ENCODE measurements at regions not wholly inside any gene's neighbourhood (a gene's known extent, or its start where the extent isn't known, plus 50 kb on each side); places are given as distances from the start of the nearest gene placed in this dataset.

DNA sequence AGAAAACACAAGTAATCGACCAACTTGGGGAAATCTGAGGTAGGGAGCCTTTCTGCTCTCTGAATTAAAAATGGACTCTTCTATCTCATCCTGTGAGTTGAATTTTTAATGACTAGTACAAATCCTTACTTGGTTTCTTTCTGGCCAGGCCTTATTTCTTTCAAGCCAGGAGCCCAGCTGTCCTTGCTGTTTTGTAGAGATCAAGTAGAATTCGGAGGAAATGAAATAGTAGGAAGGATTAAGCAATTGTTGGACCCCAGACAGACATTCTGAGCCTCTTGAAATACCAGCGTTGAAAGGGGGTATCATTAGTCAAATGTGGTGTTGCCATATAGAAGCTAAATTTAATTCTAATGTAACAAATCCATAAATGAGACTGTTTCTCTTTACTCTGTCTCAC is 53.7 kb upstream of the SMIM15 start:
- no peak overlapping the region for H4K8ac ChIP-seq (ENCODE audit: low read depth, low read length)
- H3K23ac ChIP-seq (ENCODE audit: low read length): no peak overlapping the region
- H3K36me3 ChIP-seq (ENCODE audit: control insufficient read depth, insufficient read depth, low read length): no peaks in the 10 kb centered on the region
- H4K5ac ChIP-seq (ENCODE audit: low read length): no peak overlapping the region
- H3K4me1 ChIP-seq (ENCODE audit: control insufficient read depth, low read depth, low read length): no peaks in the 10 kb centered on the region
- no peak overlapping the region for H2BK15ac ChIP-seq (replicated peaks; ENCODE audit: low read depth)
- H3K79me1 ChIP-seq (ENCODE audit: low read length): no peaks in the 10 kb centered on the region
- no peaks in the 10 kb centered on the region for H3K27me3 ChIP-seq (ENCODE audit: insufficient read depth, low read length, poor library complexity)
- DNase-seq: no peak
- no peak overlapping the region for H3K27ac ChIP-seq (ENCODE audit: low read depth, low read length)
- no peaks in the 10 kb centered on the region for H3K79me2 ChIP-seq (ENCODE audit: control insufficient read depth, insufficient read depth, low read length)
- no peak overlapping the region for H3K4me3 ChIP-seq (ENCODE audit: low read length)
- H3K18ac ChIP-seq (ENCODE audit: low read length): no peak overlapping the region
- H2BK120ac ChIP-seq (ENCODE audit: low read depth, low read length): no peak overlapping the region
- H3K9ac ChIP-seq (ENCODE audit: low read length): no peak overlapping the region
- H2BK5ac ChIP-seq (ENCODE audit: low read length): no peak overlapping the region
- no peak overlapping the region for H3K4ac ChIP-seq (ENCODE audit: low read depth, low read length)
- WGBS (ENCODE audit: extremely low coverage, insufficient coverage, low lambda C conversion rate): no CpG with 5 or more reads among the region's 3 CpGs
- no peak overlapping the region for H2AK5ac ChIP-seq (ENCODE audit: low read length)
- no peak overlapping the region for H3K56ac ChIP-seq (ENCODE audit: low read length)
- no peak overlapping the region for H3K4me2 ChIP-seq (ENCODE audit: low read length)

DNA sequence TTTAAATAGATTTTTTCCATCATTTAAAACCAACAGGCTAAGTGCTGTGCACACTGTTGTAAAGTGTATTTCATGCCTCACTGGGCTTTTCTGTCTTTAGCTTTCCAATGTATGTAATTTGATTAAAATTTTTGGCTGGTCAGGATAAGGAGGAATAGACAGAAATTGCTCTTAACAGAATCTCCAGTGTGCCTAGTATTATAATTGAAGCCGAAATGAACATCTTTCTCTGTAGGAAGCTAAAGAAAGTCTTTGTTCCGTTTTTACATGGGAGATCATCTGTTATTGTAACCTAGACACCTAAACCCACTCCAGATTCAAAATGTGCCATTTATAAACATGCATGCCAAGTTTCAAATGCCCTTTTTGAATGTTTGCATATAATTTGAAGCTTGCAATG is 54.5 kb upstream of the SMIM15 start:
- no peak overlapping the region for H3K56ac ChIP-seq (ENCODE audit: low read length)
- H2BK5ac ChIP-seq (ENCODE audit: low read length): no peak overlapping the region
- no peaks in the 10 kb centered on the region for H3K27me3 ChIP-seq (ENCODE audit: insufficient read depth, low read length, poor library complexity)
- H3K79me2 ChIP-seq (ENCODE audit: control insufficient read depth, insufficient read depth, low read length): no peaks in the 10 kb centered on the region
- no peak overlapping the region for H4K5ac ChIP-seq (ENCODE audit: low read length)
- H3K4ac ChIP-seq (ENCODE audit: low read depth, low read length): no peak overlapping the region
- no peak overlapping the region for H3K4me2 ChIP-seq (ENCODE audit: low read length)
- DNase-seq: no peak
- H2AK5ac ChIP-seq (ENCODE audit: low read length): no peak overlapping the region
- H3K18ac ChIP-seq (ENCODE audit: low read length): no peak overlapping the region
- H3K9ac ChIP-seq (ENCODE audit: low read length): no peak overlapping the region
- no peaks in the 10 kb centered on the region for H3K4me1 ChIP-seq (ENCODE audit: control insufficient read depth, low read depth, low read length)
- no peaks in the 10 kb centered on the region for H3K79me1 ChIP-seq (ENCODE audit: low read length)
- no peak overlapping the region for H3K27ac ChIP-seq (ENCODE audit: low read depth, low read length)
- no peak overlapping the region for H2BK15ac ChIP-seq (replicated peaks; ENCODE audit: low read depth)
- no peak overlapping the region for H3K4me3 ChIP-seq (ENCODE audit: low read length)
- no peak overlapping the region for H4K8ac ChIP-seq (ENCODE audit: low read depth, low read length)
- WGBS (ENCODE audit: extremely low coverage, insufficient coverage, low lambda C conversion rate): no CpG with 5 or more reads among the region's 2 CpGs
- H2BK120ac ChIP-seq (ENCODE audit: low read depth, low read length): no peak overlapping the region
- no peak overlapping the region for H3K23ac ChIP-seq (ENCODE audit: low read length)
- H3K36me3 ChIP-seq (ENCODE audit: control insufficient read depth, insufficient read depth, low read length): no peaks in the 10 kb centered on the region

DNA sequence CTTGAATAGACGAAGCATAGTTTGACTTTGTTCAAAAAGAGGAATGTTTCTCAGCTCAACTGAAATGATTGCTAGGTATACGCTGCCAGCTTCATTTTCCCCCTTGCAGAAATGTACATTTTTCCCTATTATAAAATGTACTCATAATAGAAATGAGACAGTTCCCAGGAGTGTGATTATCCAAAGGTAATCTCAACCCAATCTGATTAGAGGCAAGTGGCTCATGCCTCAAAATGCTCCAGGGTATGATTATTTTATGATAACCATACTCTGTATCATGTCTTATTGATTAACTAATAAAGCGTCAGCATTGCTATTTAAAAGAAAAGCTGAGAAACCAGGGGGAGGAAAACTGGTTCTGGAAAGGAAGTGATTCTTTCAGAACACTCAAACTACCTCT is 54.9 kb upstream of the SMIM15 start:
- no peaks in the 10 kb centered on the region for H3K79me1 ChIP-seq (ENCODE audit: low read length)
- H3K23ac ChIP-seq (ENCODE audit: low read length): no peak overlapping the region
- H2AK5ac ChIP-seq (ENCODE audit: low read length): no peak overlapping the region
- H3K4ac ChIP-seq (ENCODE audit: low read depth, low read length): no peak overlapping the region
- H3K4me1 ChIP-seq (ENCODE audit: control insufficient read depth, low read depth, low read length): no peaks in the 10 kb centered on the region
- H3K4me3 ChIP-seq (ENCODE audit: low read length): no peak overlapping the region
- H3K4me2 ChIP-seq (ENCODE audit: low read length): no peak overlapping the region
- WGBS (ENCODE audit: extremely low coverage, insufficient coverage, low lambda C conversion rate): no CpG with 5 or more reads among the region's 3 CpGs
- H4K5ac ChIP-seq (ENCODE audit: low read length): no peak overlapping the region
- no peak for DNase-seq
- no peak overlapping the region for H2BK5ac ChIP-seq (ENCODE audit: low read length)
- H4K8ac ChIP-seq (ENCODE audit: low read depth, low read length): no peak overlapping the region
- H3K36me3 ChIP-seq (ENCODE audit: control insufficient read depth, insufficient read depth, low read length): no peaks in the 10 kb centered on the region
- H3K9ac ChIP-seq (ENCODE audit: low read length): no peak overlapping the region
- H3K27ac ChIP-seq (ENCODE audit: low read depth, low read length): no peak overlapping the region
- H3K79me2 ChIP-seq (ENCODE audit: control insufficient read depth, insufficient read depth, low read length): no peaks in the 10 kb centered on the region
- no peaks in the 10 kb centered on the region for H3K27me3 ChIP-seq (ENCODE audit: insufficient read depth, low read length, poor library complexity)
- H3K56ac ChIP-seq (ENCODE audit: low read length): no peak overlapping the region
- no peak overlapping the region for H2BK15ac ChIP-seq (replicated peaks; ENCODE audit: low read depth)
- no peak overlapping the region for H3K18ac ChIP-seq (ENCODE audit: low read length)
- H2BK120ac ChIP-seq (ENCODE audit: low read depth, low read length): no peak overlapping the region

- Histone ChIP-seq H3K79me1 (ENCODE audit: low read length) (no peaks in the 10 kb centered on the region), H2BK15ac (replicated peaks; ENCODE audit: low read depth) (no peak overlapping the region), H3K23ac (ENCODE audit: low read length) (no peak overlapping the region), H3K4ac (ENCODE audit: low read depth, low read length) (no peak overlapping the region), H3K18ac (ENCODE audit: low read length) (no peak overlapping the region), H2AK5ac (ENCODE audit: low read length) (no peak overlapping the region), H3K4me1 (ENCODE audit: control insufficient read depth, low read depth, low read length) (peaks cover 5% of the 10 kb centered on the region), H3K9ac (ENCODE audit: low read length) (no peak overlapping the region), H2BK120ac (ENCODE audit: low read depth, low read length) (no peak overlapping the region), H3K27ac (ENCODE audit: low read depth, low read length) (no peak overlapping the region), H4K5ac (ENCODE audit: low read length) (no peak overlapping the region), H3K36me3 (ENCODE audit: control insufficient read depth, insufficient read depth, low read length) (no peaks in the 10 kb centered on the region), H3K4me2 (ENCODE audit: low read length) (no peak overlapping the region), H3K27me3 (ENCODE audit: insufficient read depth, low read length, poor library complexity) (no peaks in the 10 kb centered on the region), H2BK5ac (ENCODE audit: low read length) (no peak overlapping the region), H4K8ac (ENCODE audit: low read depth, low read length) (no peak overlapping the region), H3K56ac (ENCODE audit: low read length) (no peak overlapping the region), H3K4me3 (ENCODE audit: low read length) (no peak overlapping the region), H3K79me2 (ENCODE audit: control insufficient read depth, insufficient read depth, low read length) (no peaks in the 10 kb centered on the region)
- no CpG with 5 or more reads among the region's 6 CpGs for WGBS (ENCODE audit: extremely low coverage, insufficient coverage, low lambda C conversion rate)
- DNase-seq: peak; percentile 36
Observed at GRCh38 chr5:61228229-61228628, 66.0 kb upstream of the SMIM15 start.

DNA sequence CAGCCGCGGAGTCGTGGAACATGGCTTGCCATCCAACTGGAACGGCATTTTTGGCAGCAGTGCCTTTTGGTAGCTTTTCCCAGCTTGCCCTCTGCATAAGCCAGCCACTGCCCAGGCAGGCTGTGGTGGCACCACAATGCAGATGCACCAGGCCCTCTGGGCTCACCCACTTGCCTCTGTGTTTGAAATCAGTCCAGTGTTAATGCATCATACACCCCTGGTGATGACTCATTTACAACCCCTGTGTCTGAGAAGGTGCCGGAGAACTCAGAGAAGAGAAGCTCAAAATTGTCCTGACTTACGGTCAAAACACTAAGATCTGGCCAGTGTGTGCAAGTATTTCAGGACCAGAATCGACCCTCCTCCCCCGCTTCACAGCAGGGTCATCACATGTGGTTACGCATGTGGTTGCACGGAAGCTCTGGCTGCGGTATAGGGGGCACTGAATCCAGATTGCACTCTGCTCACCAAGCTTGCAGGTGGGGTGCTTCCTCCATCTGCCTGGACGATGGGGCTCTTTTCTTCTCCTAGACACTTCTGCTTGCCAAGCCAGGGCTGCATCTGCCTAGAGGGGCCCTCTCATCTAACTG is 66.5 kb upstream of the SMIM15 start:
- no CpG with 5 or more reads among the region's 12 CpGs for WGBS (ENCODE audit: extremely low coverage, insufficient coverage, low lambda C conversion rate)
- no peak overlapping the region for H2BK120ac ChIP-seq (ENCODE audit: low read depth, low read length)
- no peak overlapping the region for H3K18ac ChIP-seq (ENCODE audit: low read length)
- H3K56ac ChIP-seq (ENCODE audit: low read length): no peak overlapping the region
- no peak overlapping the region for H4K8ac ChIP-seq (ENCODE audit: low read depth, low read length)
- H4K5ac ChIP-seq (ENCODE audit: low read length): no peak overlapping the region
- no peak overlapping the region for H2BK5ac ChIP-seq (ENCODE audit: low read length)
- H3K4me3 ChIP-seq (ENCODE audit: low read length): no peak overlapping the region
- no peak for DNase-seq
- H3K27me3 ChIP-seq (ENCODE audit: insufficient read depth, low read length, poor library complexity): no peaks in the 10 kb centered on the region
- H3K79me1 ChIP-seq (ENCODE audit: low read length): no peaks in the 10 kb centered on the region
- H3K23ac ChIP-seq (ENCODE audit: low read length): no peak overlapping the region
- no peak overlapping the region for H3K4me2 ChIP-seq (ENCODE audit: low read length)
- no peaks in the 10 kb centered on the region for H3K36me3 ChIP-seq (ENCODE audit: control insufficient read depth, insufficient read depth, low read length)
- H3K9ac ChIP-seq (ENCODE audit: low read length): no peak overlapping the region
- no peak overlapping the region for H2BK15ac ChIP-seq (replicated peaks; ENCODE audit: low read depth)
- no peaks in the 10 kb centered on the region for H3K79me2 ChIP-seq (ENCODE audit: control insufficient read depth, insufficient read depth, low read length)
- no peak overlapping the region for H3K4ac ChIP-seq (ENCODE audit: low read depth, low read length)
- H3K27ac ChIP-seq (ENCODE audit: low read depth, low read length): no peak overlapping the region
- peaks cover 5% of the 10 kb centered on the region for H3K4me1 ChIP-seq (ENCODE audit: control insufficient read depth, low read depth, low read length)
- no peak overlapping the region for H2AK5ac ChIP-seq (ENCODE audit: low read length)

DNA sequence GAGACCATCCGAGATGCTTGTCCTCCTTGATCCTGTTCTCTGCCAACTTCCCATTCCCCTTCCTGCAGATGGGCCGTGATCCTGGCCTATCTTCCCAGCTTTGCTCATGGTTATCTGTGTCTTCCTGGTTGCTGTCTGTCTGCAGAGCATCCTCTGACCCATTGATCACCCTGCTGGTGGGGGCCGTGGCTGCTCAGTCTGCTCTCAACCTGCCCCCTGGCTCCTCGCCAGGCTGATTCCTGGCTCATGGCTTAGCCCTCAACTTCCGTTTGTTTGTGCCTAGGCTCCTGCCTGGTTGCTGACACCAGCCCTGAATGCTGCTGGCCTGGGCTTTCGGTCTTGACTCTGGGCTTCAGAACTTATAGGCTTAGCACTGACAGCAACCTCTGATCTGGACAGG is 67.1 kb upstream of the SMIM15 start:
- Histone ChIP-seq H3K4me1 (ENCODE audit: control insufficient read depth, low read depth, low read length) (peaks cover 5% of the 10 kb centered on the region), H3K27me3 (ENCODE audit: insufficient read depth, low read length, poor library complexity) (no peaks in the 10 kb centered on the region), H2BK15ac (replicated peaks; ENCODE audit: low read depth) (no peak overlapping the region), H3K18ac (ENCODE audit: low read length) (no peak overlapping the region), H3K36me3 (ENCODE audit: control insufficient read depth, insufficient read depth, low read length) (no peaks in the 10 kb centered on the region), H3K79me1 (ENCODE audit: low read length) (no peaks in the 10 kb centered on the region), H3K79me2 (ENCODE audit: control insufficient read depth, insufficient read depth, low read length) (no peaks in the 10 kb centered on the region), H4K8ac (ENCODE audit: low read depth, low read length) (no peak overlapping the region), H3K9ac (ENCODE audit: low read length) (no peak overlapping the region), H2BK5ac (ENCODE audit: low read length) (no peak overlapping the region), H3K4me3 (ENCODE audit: low read length) (no peak overlapping the region), H3K56ac (ENCODE audit: low read length) (no peak overlapping the region), H3K4me2 (ENCODE audit: low read length) (no peak overlapping the region), H2AK5ac (ENCODE audit: low read length) (no peak overlapping the region), H2BK120ac (ENCODE audit: low read depth, low read length) (no peak overlapping the region), H3K23ac (ENCODE audit: low read length) (no peak overlapping the region), H4K5ac (ENCODE audit: low read length) (no peak overlapping the region), H3K4ac (ENCODE audit: low read depth, low read length) (no peak overlapping the region), H3K27ac (ENCODE audit: low read depth, low read length) (no peak overlapping the region)
- peak; percentile 26 for DNase-seq
- WGBS (ENCODE audit: extremely low coverage, insufficient coverage, low lambda C conversion rate): no CpG with 5 or more reads among the region's 6 CpGs
